ENCODE measurements at regions not wholly inside any gene's neighbourhood (a gene's known extent, or its start where the extent isn't known, plus 50 kb on each side); places are given as distances from the start of the nearest gene placed in this dataset.

DNA sequence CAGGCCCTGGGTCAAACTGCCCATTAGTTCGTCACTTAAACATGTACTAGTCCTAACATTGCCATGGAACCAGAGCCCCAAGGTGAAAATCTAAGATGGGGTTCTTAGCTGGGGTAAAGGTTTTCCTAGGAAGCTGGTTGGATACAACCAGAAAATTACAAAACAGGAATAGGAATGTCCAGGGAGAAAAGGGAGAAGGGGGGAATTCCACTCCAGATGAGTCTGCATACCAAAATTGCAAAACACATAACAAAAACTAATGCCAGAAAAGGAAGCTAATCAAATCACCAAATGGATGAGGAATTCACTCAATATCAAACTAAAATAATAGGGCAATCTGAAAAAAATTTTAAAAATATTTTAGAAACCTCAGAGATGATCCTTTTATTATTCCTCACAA lies 396.2 kb downstream of the EFNA5 start:
- H3K4me1 ChIP-seq (ENCODE audit: control insufficient read depth, insufficient read depth, low read length), result no peaks in the 10 kb centered on the region
- no peaks in the 10 kb centered on the region for H3K27me3 ChIP-seq (ENCODE audit: control insufficient read depth, insufficient read depth, low read length)
- no peaks in the 10 kb centered on the region for H3K9me3 ChIP-seq (replicated peaks; ENCODE audit: low read length)
- no peak overlapping the region for H3K9ac ChIP-seq (ENCODE audit: low read depth, low read length)
- H3K4me2 ChIP-seq (ENCODE audit: low read length), result no peak overlapping the region
- H3K36me3 ChIP-seq (ENCODE audit: insufficient read depth, low read length), result no peaks in the 10 kb centered on the region
- H3K4me3 ChIP-seq (ENCODE audit: low read length), result no peak overlapping the region

DNA sequence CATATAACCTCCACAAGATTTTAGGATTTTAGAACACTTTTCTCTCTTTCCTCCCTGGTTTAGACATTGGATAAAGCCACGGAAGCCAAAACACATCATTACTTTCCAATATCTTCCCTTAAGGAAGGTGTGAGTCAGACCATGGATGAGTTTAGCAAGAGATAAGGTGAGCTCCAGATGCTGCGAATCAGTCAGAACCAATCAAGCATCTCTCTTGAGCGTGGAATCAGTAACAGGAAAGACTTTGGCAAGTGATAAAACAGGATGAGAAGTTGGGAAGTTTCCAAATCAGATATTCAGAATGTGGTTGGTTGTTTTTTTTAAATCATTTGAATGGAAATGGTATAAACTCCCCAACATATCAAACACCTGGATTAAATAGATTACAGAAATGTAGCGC lies 397.8 kb downstream of the EFNA5 start:
- peaks cover 8% of the 10 kb centered on the region for H3K4me1 ChIP-seq (ENCODE audit: control insufficient read depth, insufficient read depth, low read length)
- H3K36me3 ChIP-seq (ENCODE audit: insufficient read depth, low read length), result no peaks in the 10 kb centered on the region
- H3K27me3 ChIP-seq (ENCODE audit: control insufficient read depth, insufficient read depth, low read length), result no peaks in the 10 kb centered on the region
- no peak overlapping the region for H3K4me2 ChIP-seq (ENCODE audit: low read length)
- H3K9ac ChIP-seq (ENCODE audit: low read depth, low read length), result no peak overlapping the region
- no peak overlapping the region for H3K4me3 ChIP-seq (ENCODE audit: low read length)
- H3K9me3 ChIP-seq (replicated peaks; ENCODE audit: low read length), result no peaks in the 10 kb centered on the region

DNA sequence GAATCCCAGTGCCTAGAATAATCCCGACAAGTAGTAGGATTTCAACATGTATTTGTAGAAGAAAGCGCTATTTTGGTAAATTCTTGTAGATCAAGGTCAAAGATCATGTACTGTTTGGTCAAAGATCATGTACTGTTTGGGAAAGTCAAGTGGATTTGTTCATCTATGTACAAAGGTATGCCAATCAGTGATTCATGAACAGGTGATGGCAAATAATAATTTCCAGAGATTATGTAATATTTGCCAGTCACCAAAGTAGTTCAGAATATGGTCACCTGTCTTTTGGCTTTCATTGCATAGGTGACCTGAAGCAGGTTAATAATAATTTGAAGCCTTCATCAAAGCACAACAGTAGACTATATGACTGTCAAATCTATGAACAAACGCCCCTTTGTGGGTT lies 398.2 kb downstream of the EFNA5 start:
- no peaks in the 10 kb centered on the region for H3K9me3 ChIP-seq (replicated peaks; ENCODE audit: low read length)
- no peak overlapping the region for H3K4me2 ChIP-seq (ENCODE audit: low read length)
- H3K9ac ChIP-seq (ENCODE audit: low read depth, low read length), result no peak overlapping the region
- no peaks in the 10 kb centered on the region for H3K36me3 ChIP-seq (ENCODE audit: insufficient read depth, low read length)
- no peaks in the 10 kb centered on the region for H3K27me3 ChIP-seq (ENCODE audit: control insufficient read depth, insufficient read depth, low read length)
- H3K4me3 ChIP-seq (ENCODE audit: low read length), result no peak overlapping the region
- peaks cover 9% of the 10 kb centered on the region for H3K4me1 ChIP-seq (ENCODE audit: control insufficient read depth, insufficient read depth, low read length)

DNA sequence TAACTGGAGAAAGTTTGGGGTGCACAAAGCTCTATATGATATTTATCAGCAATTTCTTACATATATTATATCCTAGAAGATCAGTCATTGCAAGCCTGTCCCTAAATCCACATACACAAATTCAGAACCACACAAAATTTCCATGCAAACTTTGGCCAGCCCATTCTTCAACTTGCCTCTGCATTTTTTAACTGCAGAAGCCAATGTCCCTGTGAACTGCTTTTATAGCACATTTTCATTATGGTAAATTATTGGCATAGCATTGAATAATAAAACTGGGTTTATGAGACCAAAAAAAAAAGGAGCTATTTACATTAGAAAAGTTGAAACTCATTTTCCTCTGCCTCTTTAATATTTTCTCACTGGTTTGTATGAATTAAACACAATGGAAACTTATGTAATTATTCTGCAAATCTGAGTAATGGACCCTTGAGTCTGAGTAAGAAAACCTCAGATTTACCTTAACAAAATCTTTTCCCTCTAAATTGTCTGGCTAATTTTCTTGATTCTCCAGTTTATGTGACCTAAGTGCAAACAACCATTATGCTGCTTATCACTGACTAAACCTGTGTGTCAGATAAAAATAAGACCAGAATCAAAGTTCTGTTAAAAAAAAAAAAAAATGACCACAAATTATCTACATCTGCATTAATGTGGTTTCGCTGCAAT lies 398.9 kb downstream of the EFNA5 start:
- H3K9me3 ChIP-seq (replicated peaks; ENCODE audit: low read length), result no peaks in the 10 kb centered on the region
- H3K36me3 ChIP-seq (ENCODE audit: insufficient read depth, low read length), result no peaks in the 10 kb centered on the region
- H3K27me3 ChIP-seq (ENCODE audit: control insufficient read depth, insufficient read depth, low read length), result no peaks in the 10 kb centered on the region
- H3K9ac ChIP-seq (ENCODE audit: low read depth, low read length), result no peak overlapping the region
- H3K4me1 ChIP-seq (ENCODE audit: control insufficient read depth, insufficient read depth, low read length), result peaks cover 9% of the 10 kb centered on the region
- no peak overlapping the region for H3K4me2 ChIP-seq (ENCODE audit: low read length)
- no peak overlapping the region for H3K4me3 ChIP-seq (ENCODE audit: low read length)

- H3K27me3 ChIP-seq (ENCODE audit: control insufficient read depth, insufficient read depth, low read length), result no peaks in the 10 kb centered on the region
- H3K9ac ChIP-seq (ENCODE audit: low read depth, low read length), result no peak overlapping the region
Observed at GRCh38 chr5:107270561-107270960, 400.2 kb downstream of the EFNA5 start.

GRCh38 chr5:107269678-107270077 lies 401.1 kb downstream of the EFNA5 start:
- Histone ChIP-seq H3K27me3 (ENCODE audit: control insufficient read depth, insufficient read depth, low read length) (no peaks in the 10 kb centered on the region), H3K36me3 (ENCODE audit: insufficient read depth, low read length) (no peaks in the 10 kb centered on the region), H3K4me1 (ENCODE audit: control insufficient read depth, insufficient read depth, low read length) (peaks cover 9% of the 10 kb centered on the region), H3K4me2 (ENCODE audit: low read length) (no peak overlapping the region), H3K9ac (ENCODE audit: low read depth, low read length) (no peak overlapping the region), H3K4me3 (ENCODE audit: low read length) (no peak overlapping the region), H3K9me3 (replicated peaks; ENCODE audit: low read length) (no peaks in the 10 kb centered on the region)

More at GRCh38 chr5:107270561-107270960, 400.2 kb downstream of the EFNA5 start:
- peaks cover 9% of the 10 kb centered on the region for H3K4me1 ChIP-seq (ENCODE audit: control insufficient read depth, insufficient read depth, low read length)
- no peak overlapping the region for H3K4me3 ChIP-seq (ENCODE audit: low read length)
- H3K9me3 ChIP-seq (replicated peaks; ENCODE audit: low read length), result no peaks in the 10 kb centered on the region
- no peaks in the 10 kb centered on the region for H3K36me3 ChIP-seq (ENCODE audit: insufficient read depth, low read length)
- no peak overlapping the region for H3K4me2 ChIP-seq (ENCODE audit: low read length)

DNA sequence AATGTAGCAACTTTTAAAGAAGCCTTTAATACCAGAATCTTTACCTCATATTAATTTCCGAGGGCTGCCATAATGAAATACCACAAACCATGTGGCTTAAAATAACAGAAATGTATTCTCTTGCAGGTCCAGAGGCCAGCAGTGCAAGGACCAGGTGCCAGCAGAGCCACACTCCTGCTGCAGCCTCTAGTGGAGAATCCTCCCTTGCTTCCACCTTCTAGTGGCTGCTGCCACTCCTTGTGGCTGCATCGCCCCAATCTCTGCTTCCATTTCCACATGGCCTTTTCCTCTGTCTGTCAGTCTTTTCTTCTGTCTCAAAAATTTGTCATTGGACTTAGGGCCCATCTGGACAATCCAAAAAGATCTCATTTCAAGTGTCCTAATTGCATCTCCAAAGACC lies 401.5 kb downstream of the EFNA5 start:
- Histone ChIP-seq H3K4me1 (ENCODE audit: control insufficient read depth, insufficient read depth, low read length) (peaks cover 9% of the 10 kb centered on the region), H3K27me3 (ENCODE audit: control insufficient read depth, insufficient read depth, low read length) (no peaks in the 10 kb centered on the region), H3K9me3 (replicated peaks; ENCODE audit: low read length) (no peaks in the 10 kb centered on the region), H3K9ac (ENCODE audit: low read depth, low read length) (no peak overlapping the region), H3K4me3 (ENCODE audit: low read length) (no peak overlapping the region), H3K4me2 (ENCODE audit: low read length) (no peak overlapping the region), H3K36me3 (ENCODE audit: insufficient read depth, low read length) (no peaks in the 10 kb centered on the region)

GRCh38 chr5:107268241-107268640 lies 402.5 kb downstream of the EFNA5 start:
- peaks cover 9% of the 10 kb centered on the region for H3K4me1 ChIP-seq (ENCODE audit: control insufficient read depth, insufficient read depth, low read length)
- no peaks in the 10 kb centered on the region for H3K36me3 ChIP-seq (ENCODE audit: insufficient read depth, low read length)
- no peak overlapping the region for H3K4me2 ChIP-seq (ENCODE audit: low read length)
- H3K9me3 ChIP-seq (replicated peaks; ENCODE audit: low read length), result no peaks in the 10 kb centered on the region
- H3K9ac ChIP-seq (ENCODE audit: low read depth, low read length), result no peak overlapping the region
- no peak overlapping the region for H3K4me3 ChIP-seq (ENCODE audit: low read length)
- H3K27me3 ChIP-seq (ENCODE audit: control insufficient read depth, insufficient read depth, low read length), result no peaks in the 10 kb centered on the region

- Histone ChIP-seq H3K9me3 (replicated peaks; ENCODE audit: low read length) (no peaks in the 10 kb centered on the region), H3K4me2 (ENCODE audit: low read length) (no peak overlapping the region), H3K4me1 (ENCODE audit: control insufficient read depth, insufficient read depth, low read length) (peaks cover 9% of the 10 kb centered on the region), H3K4me3 (ENCODE audit: low read length) (no peak overlapping the region), H3K9ac (ENCODE audit: low read depth, low read length) (no peak overlapping the region), H3K27me3 (ENCODE audit: control insufficient read depth, insufficient read depth, low read length) (no peaks in the 10 kb centered on the region), H3K36me3 (ENCODE audit: insufficient read depth, low read length) (no peaks in the 10 kb centered on the region)
Observed at GRCh38 chr5:107266100-107266499, 404.6 kb downstream of the EFNA5 start.

DNA sequence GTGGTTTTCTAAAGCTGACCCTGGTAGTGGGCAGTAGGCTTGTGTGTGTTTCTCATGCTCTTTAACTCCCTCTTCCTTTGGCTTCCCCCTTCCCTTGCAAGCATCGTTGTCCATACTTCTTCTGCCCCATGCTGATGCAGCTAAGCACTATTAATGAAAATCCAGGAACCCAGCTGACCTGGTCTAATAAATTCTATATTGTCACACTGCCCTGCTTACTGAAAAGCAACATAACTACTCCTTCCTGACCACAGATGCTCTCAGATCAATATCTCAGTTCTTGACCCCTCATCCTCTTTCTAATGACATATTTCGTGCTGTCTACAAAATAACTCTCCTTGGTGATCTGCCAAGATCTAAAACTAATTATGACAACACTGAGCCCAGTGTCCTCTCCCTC lies 405.5 kb downstream of the EFNA5 start:
- Histone ChIP-seq H3K4me3 (ENCODE audit: low read length) (no peak overlapping the region), H3K27me3 (ENCODE audit: control insufficient read depth, insufficient read depth, low read length) (no peaks in the 10 kb centered on the region), H3K4me1 (ENCODE audit: control insufficient read depth, insufficient read depth, low read length) (peaks cover 9% of the 10 kb centered on the region), H3K9me3 (replicated peaks; ENCODE audit: low read length) (no peaks in the 10 kb centered on the region), H3K9ac (ENCODE audit: low read depth, low read length) (no peak overlapping the region), H3K4me2 (ENCODE audit: low read length) (no peak overlapping the region), H3K36me3 (ENCODE audit: insufficient read depth, low read length) (no peaks in the 10 kb centered on the region)

DNA sequence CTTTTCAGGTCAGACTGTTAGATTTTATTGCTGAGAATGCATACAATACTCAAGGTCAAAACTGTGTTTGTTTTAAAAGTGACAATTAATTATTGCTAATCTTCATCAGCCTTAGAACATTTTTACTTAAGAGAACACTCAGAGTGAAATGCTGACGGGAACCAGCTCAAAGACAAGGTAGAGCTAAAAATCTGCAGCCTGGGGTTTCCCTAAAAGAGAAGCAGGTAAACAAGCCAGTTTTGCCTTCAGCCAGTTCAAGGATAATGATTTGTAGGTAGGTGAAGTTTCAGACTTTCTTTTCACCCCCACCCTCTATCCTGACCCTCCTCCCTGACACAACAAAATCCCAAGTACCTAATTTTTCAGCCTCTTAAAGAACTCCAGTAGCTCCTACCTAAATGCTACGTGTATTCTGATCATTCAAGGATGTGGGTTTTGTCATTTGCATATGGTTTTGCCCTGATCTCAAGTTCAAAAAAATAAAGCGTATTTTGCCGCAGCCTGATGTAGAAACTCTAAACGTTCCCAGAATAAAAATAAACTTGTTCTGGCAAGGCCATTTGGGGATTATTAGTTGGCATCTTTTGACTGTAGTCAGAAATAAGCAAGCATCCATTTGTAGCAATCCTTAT lies 407.2 kb downstream of the EFNA5 start:
- H3K9ac ChIP-seq (ENCODE audit: low read depth, low read length), result no peak overlapping the region
- no peak overlapping the region for H3K4me2 ChIP-seq (ENCODE audit: low read length)
- peaks cover 7% of the 10 kb centered on the region for H3K4me1 ChIP-seq (ENCODE audit: control insufficient read depth, insufficient read depth, low read length)
- H3K27me3 ChIP-seq (ENCODE audit: control insufficient read depth, insufficient read depth, low read length), result no peaks in the 10 kb centered on the region
- H3K9me3 ChIP-seq (replicated peaks; ENCODE audit: low read length), result no peaks in the 10 kb centered on the region
- H3K4me3 ChIP-seq (ENCODE audit: low read length), result no peak overlapping the region
- no peaks in the 10 kb centered on the region for H3K36me3 ChIP-seq (ENCODE audit: insufficient read depth, low read length)

GRCh38 chr5:107257885-107258520 lies 412.7 kb downstream of the EFNA5 start:
- peaks cover 8% of the 10 kb centered on the region for H3K4me1 ChIP-seq (ENCODE audit: control insufficient read depth, insufficient read depth, low read length)
- no peaks in the 10 kb centered on the region for H3K9me3 ChIP-seq (replicated peaks; ENCODE audit: low read length)
- no peaks in the 10 kb centered on the region for H3K36me3 ChIP-seq (ENCODE audit: insufficient read depth, low read length)
- H3K27me3 ChIP-seq (ENCODE audit: control insufficient read depth, insufficient read depth, low read length), result no peaks in the 10 kb centered on the region
- no peak overlapping the region for H3K9ac ChIP-seq (ENCODE audit: low read depth, low read length)
- no peak overlapping the region for H3K4me2 ChIP-seq (ENCODE audit: low read length)
- H3K4me3 ChIP-seq (ENCODE audit: low read length), result no peak overlapping the region

Data from skeletal muscle satellite cell (primary cell).